Neural cell (in vitro differentiated cells): ENCODE measurements at regions not wholly inside any gene's neighbourhood (a gene's known extent, or its start where the extent isn't known, plus 50 kb on each side); places are given as distances from the start of the nearest gene placed in this dataset.

Experiments used
- H2AFZ ChIP-seq: fragments of 200-600, 300-800 bp; sonication (generic), shearing (Covaris generic); 2 replicates; pipeline ENCODE4 v1.6.0; 2014; ENCODE audit warnings: low read depth, mild to moderate bottlenecking, antibody characterized with exemption, low read length, moderate library complexity
- H3F3A ChIP-seq: fragments of 200-600 bp; shearing (Covaris generic); 2 replicates; pipeline ENCODE4 v1.6.1; 2016; ENCODE audit warnings: mild to moderate bottlenecking, moderate library complexity, mixed read lengths, antibody characterized with exemption, low read length; ENCODE audit not compliant: insufficient read depth, poor library complexity, severe bottlenecking
- H3K27ac ChIP-seq: fragments of 200-600, 300-800 bp; sonication (generic), shearing (Covaris generic); 2 replicates; pipeline ENCODE4 v1.5.1; 2014; ENCODE audit warnings: mild to moderate bottlenecking, low read length, moderate library complexity
- H3K27me3 ChIP-seq: fragments of 300-800, 200-600 bp; sonication (generic), shearing (Covaris generic); 2 replicates; pipeline ENCODE4 v1.6.0; 2014; ENCODE audit warnings: mild to moderate bottlenecking, low read depth, low read length, moderate library complexity; ENCODE audit not compliant: insufficient read depth
- H3K36me3 ChIP-seq: fragments of 300-800, 200-600 bp; sonication (generic), shearing (Covaris generic); 2 replicates; pipeline ENCODE4 v1.5.1; 2014; ENCODE audit warnings: mild to moderate bottlenecking, antibody characterized with exemption, low read length, moderate library complexity; ENCODE audit not compliant: insufficient read depth
- H3K4me2 ChIP-seq: fragments of 300-800, 200-600 bp; sonication (generic), shearing (Covaris generic); 2 replicates; pipeline ENCODE4 v1.6.0; 2014; ENCODE audit warnings: mild to moderate bottlenecking, low read length
- H3K4me3 ChIP-seq: fragments of 300-800, 200-600 bp; sonication (generic), shearing (Covaris generic); 2 replicates; pipeline ENCODE4 v1.5.1; 2014; ENCODE audit warnings: mild to moderate bottlenecking, low read length, moderate library complexity
- H3K79me2 ChIP-seq: fragments of 200-600 bp; shearing (Covaris generic); replicated peaks from 2 replicates; pipeline ENCODE4 v1.6.0; 2014; ENCODE audit warnings: mild to moderate bottlenecking, low read length, moderate library complexity; ENCODE audit not compliant: insufficient read depth
- H3K9ac ChIP-seq: fragments of 300-800, 200-600 bp; sonication (generic), shearing (Covaris generic); 2 replicates; pipeline ENCODE4 v1.6.1; 2016; ENCODE audit warnings: mild to moderate bottlenecking, low read length, mixed read lengths
- H3K9me2 ChIP-seq: fragments of 200-600 bp; shearing (Covaris generic); 2 replicates; pipeline ENCODE4 v1.6.1; 2016; ENCODE audit warnings: mild to moderate bottlenecking, low read length, mixed read lengths; ENCODE audit not compliant: insufficient read depth
- H3K9me3 ChIP-seq: fragments of 200-600, 300-800 bp; sonication (generic), shearing (Covaris generic); 2 replicates; pipeline ENCODE4 v1.6.1; 2016; ENCODE audit warnings: mild to moderate bottlenecking, mixed run types, low read length, moderate library complexity, mixed read lengths
- H4K20me1 ChIP-seq: fragments of 200-600 bp; shearing (Covaris generic); 2 replicates; pipeline ENCODE4 v1.6.1; 2016; ENCODE audit warnings: mild to moderate bottlenecking, mixed run types; ENCODE audit not compliant: insufficient read depth
- EP300 ChIP-seq: fragments of 450-650 bp; conservative IDR thresholded peaks from 2 replicates; pipeline ENCODE4 v1.6.1; 2014; ENCODE audit warnings: antibody characterized with exemption, mild to moderate bottlenecking, moderate library complexity; ENCODE audit not compliant: poor library complexity, severe bottlenecking
- EZH2 ChIP-seq: fragments of 200-600, 300-800 bp; shearing (Covaris generic), sonication (generic); IDR thresholded peaks from 2 replicates; pipeline ENCODE4 v1.6.1; 2014; ENCODE audit warnings: antibody characterized with exemption, low read length, borderline replicate concordance, mild to moderate bottlenecking; ENCODE audit not compliant: insufficient read depth, poor library complexity, severe bottlenecking
- MXI1 ChIP-seq: fragments of 450-650 bp; conservative IDR thresholded peaks from 2 replicates; pipeline ENCODE4 v1.6.1; 2014; ENCODE audit warnings: antibody characterized with exemption, mild to moderate bottlenecking; ENCODE audit not compliant: poor library complexity, severe bottlenecking
- POLR2AphosphoS5 ChIP-seq: IDR thresholded peaks from 2 replicates; pipeline ENCODE4 v1.6.1; 2012
- RAD21 ChIP-seq: fragments of 450-650 bp; conservative IDR thresholded peaks from 2 replicates; pipeline ENCODE4 v1.6.1; 2014; ENCODE audit warnings: antibody characterized with exemption, mild to moderate bottlenecking, moderate library complexity
- SMC3 ChIP-seq: fragments of 450-650 bp; conservative IDR thresholded peaks from 2 replicates; pipeline ENCODE4 v1.6.1; 2014; ENCODE audit warnings: antibody characterized with exemption, mild to moderate bottlenecking, moderate library complexity; ENCODE audit not compliant: poor library complexity
- TAF1 ChIP-seq: IDR thresholded peaks from 2 replicates; pipeline ENCODE4 v1.6.1; 2012; ENCODE audit warnings: low read depth
- TF ChIP-seq, protein P1 (sequence below): fragments of 450-650 bp; IDR thresholded peaks from 2 replicates; pipeline ENCODE4 v1.5.1; 2014; ENCODE audit warnings: antibody characterized with exemption, mild to moderate bottlenecking, moderate library complexity; ENCODE audit not compliant: poor library complexity, severe bottlenecking
- TF ChIP-seq, protein P2 (sequence below): IDR thresholded peaks from 2 replicates; pipeline ENCODE4 v1.6.1; 2012; ENCODE audit warnings: borderline replicate concordance

DNA sequence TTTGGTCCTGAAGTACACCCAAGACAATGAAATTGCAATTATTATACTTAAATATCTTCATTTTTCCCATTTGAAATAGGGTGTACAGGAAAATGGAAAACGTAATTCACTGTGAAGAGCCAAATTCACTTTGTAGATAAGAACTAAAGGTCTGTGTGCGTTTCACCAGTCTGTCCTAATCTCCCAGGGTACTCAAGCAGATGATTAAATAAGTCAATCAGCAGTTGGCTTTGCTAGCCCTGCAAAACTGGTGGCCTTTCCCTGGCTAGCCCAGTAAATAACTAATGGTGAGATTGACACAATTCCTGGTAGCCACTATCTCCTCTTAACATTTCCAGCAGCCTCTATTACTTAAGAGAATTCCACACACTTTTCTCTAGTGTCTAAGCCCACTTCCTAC lies 389.3 kb downstream of the TBL1XR1 start:
- H3K9me2 ChIP-seq, result no peaks in the 10 kb centered on the region
- no peaks in the 10 kb centered on the region for H3F3A ChIP-seq
- H3K27me3 ChIP-seq, result no peaks in the 10 kb centered on the region
- no peak overlapping the region for H2AFZ ChIP-seq
- no peaks in the 10 kb centered on the region for H3K36me3 ChIP-seq
- no peaks in the 10 kb centered on the region for H4K20me1 ChIP-seq
- no peak overlapping the region for H3K4me2 ChIP-seq
- no peak overlapping the region for H3K27ac ChIP-seq
- no peaks in the 10 kb centered on the region for H3K79me2 ChIP-seq
- H3K9ac ChIP-seq, result no peak overlapping the region
- TF ChIP-seq SMC3 (no peak), TAF1 (no peak), RAD21 (no peak), EZH2 (no peak), EP300 (no peak), MXI1 (no peak)
- TF ChIP-seq, protein P1, sequence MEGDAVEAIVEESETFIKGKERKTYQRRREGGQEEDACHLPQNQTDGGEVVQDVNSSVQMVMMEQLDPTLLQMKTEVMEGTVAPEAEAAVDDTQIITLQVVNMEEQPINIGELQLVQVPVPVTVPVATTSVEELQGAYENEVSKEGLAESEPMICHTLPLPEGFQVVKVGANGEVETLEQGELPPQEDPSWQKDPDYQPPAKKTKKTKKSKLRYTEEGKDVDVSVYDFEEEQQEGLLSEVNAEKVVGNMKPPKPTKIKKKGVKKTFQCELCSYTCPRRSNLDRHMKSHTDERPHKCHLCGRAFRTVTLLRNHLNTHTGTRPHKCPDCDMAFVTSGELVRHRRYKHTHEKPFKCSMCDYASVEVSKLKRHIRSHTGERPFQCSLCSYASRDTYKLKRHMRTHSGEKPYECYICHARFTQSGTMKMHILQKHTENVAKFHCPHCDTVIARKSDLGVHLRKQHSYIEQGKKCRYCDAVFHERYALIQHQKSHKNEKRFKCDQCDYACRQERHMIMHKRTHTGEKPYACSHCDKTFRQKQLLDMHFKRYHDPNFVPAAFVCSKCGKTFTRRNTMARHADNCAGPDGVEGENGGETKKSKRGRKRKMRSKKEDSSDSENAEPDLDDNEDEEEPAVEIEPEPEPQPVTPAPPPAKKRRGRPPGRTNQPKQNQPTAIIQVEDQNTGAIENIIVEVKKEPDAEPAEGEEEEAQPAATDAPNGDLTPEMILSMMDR, result no peak
- no peaks in the 10 kb centered on the region for H3K9me3 ChIP-seq
- no peak overlapping the region for H3K4me3 ChIP-seq

DNA sequence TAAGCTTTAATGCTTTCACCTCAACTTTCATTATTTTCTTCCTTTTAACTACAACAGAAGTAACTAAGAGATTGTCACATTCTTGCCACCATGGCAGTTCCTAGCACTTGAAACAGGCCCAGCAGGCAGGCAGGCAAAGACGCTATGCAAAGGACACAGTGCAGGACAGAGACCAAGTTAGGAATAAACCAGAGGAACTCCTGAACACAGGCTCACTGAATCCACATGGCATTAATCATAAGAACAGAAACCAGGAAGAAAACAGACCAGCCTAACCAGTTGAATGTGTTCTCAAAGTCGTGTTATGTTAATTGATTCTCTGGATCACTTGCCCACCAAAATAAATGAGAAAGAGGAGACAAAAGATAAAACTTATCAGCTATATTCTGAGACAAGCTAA lies 397.6 kb downstream of the TBL1XR1 start:
- Histone ChIP-seq H3K27ac (no peak overlapping the region), H3K27me3 (no peaks in the 10 kb centered on the region), H4K20me1 (no peaks in the 10 kb centered on the region), H3K9me3 (no peaks in the 10 kb centered on the region), H3K4me2 (no peak overlapping the region), H3F3A (no peaks in the 10 kb centered on the region), H3K9me2 (no peaks in the 10 kb centered on the region), H3K79me2 (no peaks in the 10 kb centered on the region), H3K9ac (no peak overlapping the region), H3K36me3 (no peaks in the 10 kb centered on the region), H3K4me3 (no peak overlapping the region), H2AFZ (no peak overlapping the region)
- TF ChIP-seq, protein P2, sequence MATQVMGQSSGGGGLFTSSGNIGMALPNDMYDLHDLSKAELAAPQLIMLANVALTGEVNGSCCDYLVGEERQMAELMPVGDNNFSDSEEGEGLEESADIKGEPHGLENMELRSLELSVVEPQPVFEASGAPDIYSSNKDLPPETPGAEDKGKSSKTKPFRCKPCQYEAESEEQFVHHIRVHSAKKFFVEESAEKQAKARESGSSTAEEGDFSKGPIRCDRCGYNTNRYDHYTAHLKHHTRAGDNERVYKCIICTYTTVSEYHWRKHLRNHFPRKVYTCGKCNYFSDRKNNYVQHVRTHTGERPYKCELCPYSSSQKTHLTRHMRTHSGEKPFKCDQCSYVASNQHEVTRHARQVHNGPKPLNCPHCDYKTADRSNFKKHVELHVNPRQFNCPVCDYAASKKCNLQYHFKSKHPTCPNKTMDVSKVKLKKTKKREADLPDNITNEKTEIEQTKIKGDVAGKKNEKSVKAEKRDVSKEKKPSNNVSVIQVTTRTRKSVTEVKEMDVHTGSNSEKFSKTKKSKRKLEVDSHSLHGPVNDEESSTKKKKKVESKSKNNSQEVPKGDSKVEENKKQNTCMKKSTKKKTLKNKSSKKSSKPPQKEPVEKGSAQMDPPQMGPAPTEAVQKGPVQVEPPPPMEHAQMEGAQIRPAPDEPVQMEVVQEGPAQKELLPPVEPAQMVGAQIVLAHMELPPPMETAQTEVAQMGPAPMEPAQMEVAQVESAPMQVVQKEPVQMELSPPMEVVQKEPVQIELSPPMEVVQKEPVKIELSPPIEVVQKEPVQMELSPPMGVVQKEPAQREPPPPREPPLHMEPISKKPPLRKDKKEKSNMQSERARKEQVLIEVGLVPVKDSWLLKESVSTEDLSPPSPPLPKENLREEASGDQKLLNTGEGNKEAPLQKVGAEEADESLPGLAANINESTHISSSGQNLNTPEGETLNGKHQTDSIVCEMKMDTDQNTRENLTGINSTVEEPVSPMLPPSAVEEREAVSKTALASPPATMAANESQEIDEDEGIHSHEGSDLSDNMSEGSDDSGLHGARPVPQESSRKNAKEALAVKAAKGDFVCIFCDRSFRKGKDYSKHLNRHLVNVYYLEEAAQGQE, result no peak
- TF ChIP-seq EZH2 (no peak), POLR2AphosphoS5 (no peak), MXI1 (no peak), TAF1 (no peak), SMC3 (no peak), EP300 (no peak), RAD21 (no peak)
- TF ChIP-seq, protein P1, result no peak
